ENCODE measurements at regions not wholly inside any gene's neighbourhood (a gene's known extent, or its start where the extent isn't known, plus 50 kb on each side); places are given as distances from the start of the nearest gene placed in this dataset.
A peak's percentile ranks its signal among the peaks of the same experiment; 100 is the strongest.

DNA sequence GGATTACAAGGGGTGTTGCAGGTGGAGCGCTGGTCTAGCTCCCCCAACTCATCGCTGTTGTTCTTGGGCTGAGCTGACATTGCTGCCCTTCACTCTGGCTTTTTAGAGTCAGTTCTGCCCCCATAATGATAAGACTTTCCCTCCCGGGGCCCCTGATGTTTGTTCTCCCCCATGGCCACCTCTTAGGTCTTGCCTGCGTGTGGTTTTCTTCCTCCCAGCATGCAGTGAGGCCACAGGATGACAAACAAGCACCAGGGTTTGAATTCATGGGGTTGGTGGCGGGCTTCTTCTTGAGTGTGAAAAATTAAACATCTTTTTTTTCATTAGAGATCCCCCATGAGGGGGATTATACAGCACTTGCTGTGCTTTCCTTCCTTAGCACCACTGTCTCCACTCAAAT, 74.1 kb downstream of the CTAGE1 start:
- no TSS peak for BruUV-seq (replicated peaks)
- peaks cover 28% of the 10 kb centered on the region for H3K36me3 Mint-ChIP-seq (ENCODE audit: insufficient read depth, unreplicated experiment)
- CTCF ChIA-PET, result no interaction called here
- intact Hi-C loops (cut with micrococcal nuclease; ENCODE audit: unreplicated experiment), result no loop called here
- H3K27ac Mint-ChIP-seq (ENCODE audit: unreplicated experiment), result no peak overlapping the region
- no peak overlapping the region for H3K4me3 Mint-ChIP-seq (ENCODE audit: low read depth, unreplicated experiment)
- TF ChIP-seq, protein P1, sequence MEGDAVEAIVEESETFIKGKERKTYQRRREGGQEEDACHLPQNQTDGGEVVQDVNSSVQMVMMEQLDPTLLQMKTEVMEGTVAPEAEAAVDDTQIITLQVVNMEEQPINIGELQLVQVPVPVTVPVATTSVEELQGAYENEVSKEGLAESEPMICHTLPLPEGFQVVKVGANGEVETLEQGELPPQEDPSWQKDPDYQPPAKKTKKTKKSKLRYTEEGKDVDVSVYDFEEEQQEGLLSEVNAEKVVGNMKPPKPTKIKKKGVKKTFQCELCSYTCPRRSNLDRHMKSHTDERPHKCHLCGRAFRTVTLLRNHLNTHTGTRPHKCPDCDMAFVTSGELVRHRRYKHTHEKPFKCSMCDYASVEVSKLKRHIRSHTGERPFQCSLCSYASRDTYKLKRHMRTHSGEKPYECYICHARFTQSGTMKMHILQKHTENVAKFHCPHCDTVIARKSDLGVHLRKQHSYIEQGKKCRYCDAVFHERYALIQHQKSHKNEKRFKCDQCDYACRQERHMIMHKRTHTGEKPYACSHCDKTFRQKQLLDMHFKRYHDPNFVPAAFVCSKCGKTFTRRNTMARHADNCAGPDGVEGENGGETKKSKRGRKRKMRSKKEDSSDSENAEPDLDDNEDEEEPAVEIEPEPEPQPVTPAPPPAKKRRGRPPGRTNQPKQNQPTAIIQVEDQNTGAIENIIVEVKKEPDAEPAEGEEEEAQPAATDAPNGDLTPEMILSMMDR (IDR thresholded peaks at IDR 0.05; ENCODE audit: unreplicated experiment), result no peak
- peaks cover 63% of the 10 kb centered on the region for H3K4me1 Mint-ChIP-seq (ENCODE audit: low read depth, unreplicated experiment)
- H3K27me3 Mint-ChIP-seq (ENCODE audit: unreplicated experiment), result no peaks in the 10 kb centered on the region
- H3K9me3 Mint-ChIP-seq (ENCODE audit: low read depth, unreplicated experiment), result no peaks in the 10 kb centered on the region
- DNase-seq, result no peak

DNA sequence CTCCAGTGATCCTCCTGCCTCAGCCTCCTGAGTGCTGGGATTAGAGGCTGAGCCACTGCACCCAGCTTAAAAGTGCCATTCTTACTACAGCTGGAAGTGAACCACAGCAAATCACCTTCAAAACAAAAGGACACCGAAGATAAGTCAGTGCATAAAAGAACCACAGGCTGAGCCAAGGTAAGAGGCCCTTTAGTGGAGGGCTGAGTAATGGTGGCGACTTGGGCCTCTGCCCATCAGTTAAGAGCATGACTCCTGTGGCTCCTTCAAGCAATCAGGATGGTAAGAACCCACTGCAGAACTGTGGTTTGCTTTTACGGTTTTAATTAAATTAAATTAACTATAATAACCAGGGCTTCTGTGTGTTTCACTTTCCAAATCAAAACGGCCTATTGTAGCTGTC, 75.1 kb downstream of the CTAGE1 start:
- no TSS peak for BruUV-seq (replicated peaks)
- Mint-ChIP-seq H3K4me3 (ENCODE audit: low read depth, unreplicated experiment) (no peak overlapping the region), H3K9me3 (ENCODE audit: low read depth, unreplicated experiment) (no peaks in the 10 kb centered on the region), H3K36me3 (ENCODE audit: insufficient read depth, unreplicated experiment) (peaks cover 19% of the 10 kb centered on the region), H3K4me1 (ENCODE audit: low read depth, unreplicated experiment) (peaks cover 73% of the 10 kb centered on the region), H3K27me3 (ENCODE audit: unreplicated experiment) (no peaks in the 10 kb centered on the region), H3K27ac (ENCODE audit: unreplicated experiment) (no peak overlapping the region)
- intact Hi-C loops (cut with micrococcal nuclease; ENCODE audit: unreplicated experiment), result no loop called here
- TF ChIP-seq, protein P1 (IDR thresholded peaks at IDR 0.05; ENCODE audit: unreplicated experiment), result no peak
- peak; percentile 71 for DNase-seq
- CTCF ChIA-PET, result no interaction called here

DNA sequence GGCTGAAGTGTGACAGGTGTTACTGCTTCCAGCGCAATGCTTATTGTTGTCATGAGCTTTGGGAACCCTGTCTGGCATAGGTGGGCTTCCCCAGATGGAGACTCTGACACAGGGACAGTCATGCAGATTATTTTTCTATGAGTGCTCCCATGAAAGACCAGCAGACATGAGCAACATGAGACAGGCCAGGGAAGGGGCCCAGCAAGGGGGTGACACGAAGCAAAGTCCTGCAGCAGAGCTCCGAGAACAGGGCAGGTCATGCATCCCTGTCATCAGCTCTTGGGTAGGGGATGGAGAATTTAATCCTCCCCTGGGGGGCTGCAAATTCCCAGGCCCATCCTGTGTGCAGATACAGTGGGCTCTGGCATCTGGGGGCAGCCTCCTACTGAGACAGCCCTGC, 77.4 kb downstream of the CTAGE1 start:
- no peaks in the 10 kb centered on the region for H3K9me3 Mint-ChIP-seq (ENCODE audit: low read depth, unreplicated experiment)
- no TSS peak for BruUV-seq (replicated peaks)
- CTCF ChIA-PET, result interaction anchor here (1.2 kb wide), 1 partner anchor 143 kb away, joined by 3 read pairs; no protein-coding TSS in a partner anchor
- H3K27ac Mint-ChIP-seq (ENCODE audit: unreplicated experiment), result no peak overlapping the region
- DNase-seq, result no peak
- no peak overlapping the region for H3K4me3 Mint-ChIP-seq (ENCODE audit: low read depth, unreplicated experiment)
- intact Hi-C loops (cut with micrococcal nuclease; ENCODE audit: unreplicated experiment), result no loop called here
- no peaks in the 10 kb centered on the region for H3K36me3 Mint-ChIP-seq (ENCODE audit: insufficient read depth, unreplicated experiment)
- no peaks in the 10 kb centered on the region for H3K27me3 Mint-ChIP-seq (ENCODE audit: unreplicated experiment)
- TF ChIP-seq, protein P1 (IDR thresholded peaks at IDR 0.05; ENCODE audit: unreplicated experiment), result no peak
- H3K4me1 Mint-ChIP-seq (ENCODE audit: low read depth, unreplicated experiment), result peaks cover 74% of the 10 kb centered on the region

DNA sequence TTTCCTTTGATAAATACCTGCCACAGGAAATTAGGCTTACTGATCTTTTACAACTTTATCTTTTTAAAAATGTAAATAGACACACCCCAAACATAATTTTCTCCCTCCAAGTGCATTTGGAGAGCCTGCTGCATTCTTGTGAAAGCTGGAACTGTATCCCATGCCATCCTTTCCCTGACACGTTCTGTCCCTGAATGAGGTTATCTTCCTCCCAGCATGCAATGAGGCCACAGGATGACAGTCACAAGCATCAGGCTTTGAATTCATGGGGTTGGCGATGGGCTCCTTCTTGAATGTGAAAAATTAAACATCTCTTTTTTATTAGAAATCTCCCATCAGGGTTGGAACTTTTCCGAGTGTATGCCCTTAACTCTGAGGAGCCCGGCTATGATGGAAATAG, 77.8 kb downstream of the CTAGE1 start:
- Mint-ChIP-seq H3K4me1 (ENCODE audit: low read depth, unreplicated experiment) (peaks cover 74% of the 10 kb centered on the region), H3K4me3 (ENCODE audit: low read depth, unreplicated experiment) (no peak overlapping the region), H3K9me3 (ENCODE audit: low read depth, unreplicated experiment) (no peaks in the 10 kb centered on the region), H3K27ac (ENCODE audit: unreplicated experiment) (no peak overlapping the region), H3K27me3 (ENCODE audit: unreplicated experiment) (no peaks in the 10 kb centered on the region), H3K36me3 (ENCODE audit: insufficient read depth, unreplicated experiment) (no peaks in the 10 kb centered on the region)
- intact Hi-C loops (cut with micrococcal nuclease; ENCODE audit: unreplicated experiment), result no loop called here
- no TSS peak for BruUV-seq (replicated peaks)
- CTCF ChIA-PET, result interaction anchor here (1.2 kb wide), 1 partner anchor 143 kb away, joined by 3 read pairs; no protein-coding TSS in a partner anchor
- TF ChIP-seq, protein P1 (IDR thresholded peaks at IDR 0.05; ENCODE audit: unreplicated experiment), result no peak
- no peak for DNase-seq

All from Calu3 (cell line).